Femur (tissue), 1 donor: ENCODE measurements at regions not wholly inside any gene's neighbourhood (a gene's known extent, or its start where the extent isn't known, plus 50 kb on each side); places are given as distances from the start of the nearest gene placed in this dataset.

Experiments used
- DNase-seq: peaks from one replicate; pipeline ENCODE4 v3.0.0-alpha.2; 2017

DNA sequence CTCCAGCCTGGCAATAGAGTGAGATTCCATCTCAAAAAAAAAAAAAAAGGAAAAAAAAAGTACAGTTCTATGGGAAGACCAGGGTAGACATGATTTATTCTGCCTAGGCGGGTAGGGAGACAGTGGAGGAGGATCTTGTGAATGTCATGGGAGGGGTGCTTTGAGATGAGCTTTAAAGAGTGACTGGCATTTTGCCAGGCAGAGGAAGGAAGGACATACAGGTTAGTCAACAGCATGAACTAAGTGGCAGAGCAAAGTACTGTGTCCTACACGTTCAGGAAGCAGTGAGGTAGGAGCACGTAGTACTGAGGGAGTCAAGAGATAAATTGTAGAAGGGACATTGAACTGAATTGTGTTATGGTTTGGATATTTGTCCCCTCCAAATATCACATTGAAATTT lies 451.5 kb downstream of the TOX3 start:
- no peak for DNase-seq

DNA sequence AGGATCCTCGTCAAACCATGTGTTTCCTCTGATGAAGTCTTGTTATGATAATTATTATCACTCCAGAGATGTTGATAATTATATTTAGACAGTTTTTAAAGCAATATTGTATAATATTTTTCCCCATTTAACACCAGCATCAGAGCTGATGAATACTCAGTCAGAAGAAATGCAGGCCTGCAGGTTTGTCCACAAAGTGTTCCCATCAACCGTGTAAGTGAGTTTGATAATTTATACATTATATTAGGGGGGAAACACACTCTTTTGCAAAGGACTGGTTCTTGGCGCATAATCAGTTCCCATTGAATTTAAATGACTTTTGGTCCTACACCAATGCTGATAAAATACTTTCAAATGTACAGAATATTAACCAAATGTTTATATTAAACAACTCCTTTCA lies 454.8 kb downstream of the TOX3 start:
- no peak for DNase-seq

DNA sequence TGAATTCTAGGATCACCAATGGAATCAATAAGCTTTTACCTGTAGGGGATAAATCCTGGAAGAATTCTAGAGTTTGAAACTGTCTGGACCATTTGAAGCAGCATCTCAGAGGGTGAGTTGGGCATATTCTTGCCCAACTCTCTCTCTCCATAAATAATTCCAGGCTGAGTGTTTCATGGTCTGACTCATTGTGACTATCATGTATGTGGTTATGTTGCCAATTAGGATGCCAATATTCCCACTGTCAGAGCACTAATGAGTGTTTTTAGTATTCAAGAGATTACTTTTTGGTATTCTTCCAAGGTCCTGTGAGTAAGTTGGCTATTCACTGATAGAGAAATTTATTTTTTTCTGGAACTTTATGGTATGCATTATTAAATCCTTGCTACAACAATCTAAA lies 456.9 kb downstream of the TOX3 start:
- DNase-seq: no peak

DNA sequence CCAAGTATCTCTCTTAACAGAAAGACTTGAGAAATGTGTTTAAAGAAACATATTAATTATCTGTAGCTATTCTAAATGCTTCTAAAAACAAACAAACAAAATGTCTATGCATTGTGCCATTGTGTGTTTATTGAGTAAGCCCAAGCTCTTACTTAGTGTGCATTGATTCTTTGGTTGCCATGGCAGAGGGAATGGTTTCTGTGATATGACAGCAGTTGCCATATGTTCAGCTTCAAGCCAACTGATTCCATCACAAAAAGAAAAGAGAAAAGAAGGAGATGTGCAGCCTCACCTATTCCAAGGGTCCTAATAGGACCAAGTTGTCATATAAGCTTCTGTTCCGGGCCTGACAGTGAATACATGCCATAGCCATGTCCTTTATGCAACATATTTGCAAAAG lies 457.5 kb downstream of the TOX3 start:
- DNase-seq: no peak

DNA sequence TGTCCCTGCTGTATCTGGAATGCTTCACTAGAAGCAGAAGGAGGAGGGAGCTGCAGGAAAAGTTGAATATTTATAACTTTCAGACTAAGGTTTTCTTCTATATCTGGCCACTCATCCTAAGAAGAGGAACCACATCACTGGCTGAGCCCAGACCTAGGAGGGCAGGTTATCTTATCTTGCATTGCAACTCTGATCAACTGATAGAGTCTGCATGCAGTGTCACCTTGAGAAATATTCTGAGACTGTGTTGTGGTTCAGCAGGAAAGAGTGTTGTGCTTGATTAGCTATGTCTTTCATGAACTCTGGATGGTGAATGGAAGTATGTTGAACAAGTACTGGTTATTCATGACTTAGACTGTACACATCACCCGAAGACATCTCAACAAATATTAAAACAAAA lies 460.0 kb downstream of the TOX3 start:
- DNase-seq: no peak

DNA sequence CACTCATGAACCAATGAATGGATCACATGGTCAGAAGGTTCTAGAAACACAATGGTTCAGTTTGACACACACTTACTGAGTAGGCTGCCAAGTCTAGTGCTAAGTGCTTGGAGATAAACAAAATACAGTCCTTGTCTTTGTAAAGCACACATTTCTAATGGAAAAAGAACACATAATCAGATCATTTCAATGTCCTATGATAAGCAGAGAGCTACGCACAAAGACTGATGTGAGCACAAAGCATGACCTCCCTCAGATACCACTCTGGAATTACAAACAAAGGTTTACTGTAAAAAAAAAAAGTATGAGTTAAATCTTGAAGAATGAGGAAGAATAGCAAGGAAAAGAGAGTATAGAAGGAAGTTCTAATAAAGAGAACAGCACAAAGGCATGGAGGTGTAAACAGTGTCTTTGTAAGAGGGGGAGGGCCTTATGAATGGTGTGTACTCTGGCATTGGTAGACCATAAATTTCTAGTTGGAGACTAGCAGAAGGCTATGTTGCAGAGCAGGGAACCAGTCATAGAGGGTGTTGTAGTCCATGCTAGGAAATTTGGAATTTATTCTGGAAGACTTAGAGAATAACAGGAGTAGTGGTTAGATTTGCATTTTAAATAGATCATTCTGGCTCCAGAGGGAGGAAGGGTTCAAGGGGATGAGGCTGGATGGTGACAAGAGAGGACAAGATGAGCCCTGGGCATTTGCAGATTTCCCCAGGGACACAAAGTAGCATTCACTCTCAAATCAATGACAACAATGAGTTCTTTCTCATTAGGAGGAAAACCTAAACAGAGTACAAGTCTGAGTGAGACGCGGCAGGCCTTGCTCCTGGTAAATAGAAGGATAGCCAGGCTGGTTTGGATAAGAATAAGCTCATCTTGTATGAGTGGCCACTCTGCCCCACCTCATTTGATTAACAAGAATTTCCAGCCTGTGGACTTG lies 468.0 kb downstream of the TOX3 start:
- DNase-seq: no peak

DNA sequence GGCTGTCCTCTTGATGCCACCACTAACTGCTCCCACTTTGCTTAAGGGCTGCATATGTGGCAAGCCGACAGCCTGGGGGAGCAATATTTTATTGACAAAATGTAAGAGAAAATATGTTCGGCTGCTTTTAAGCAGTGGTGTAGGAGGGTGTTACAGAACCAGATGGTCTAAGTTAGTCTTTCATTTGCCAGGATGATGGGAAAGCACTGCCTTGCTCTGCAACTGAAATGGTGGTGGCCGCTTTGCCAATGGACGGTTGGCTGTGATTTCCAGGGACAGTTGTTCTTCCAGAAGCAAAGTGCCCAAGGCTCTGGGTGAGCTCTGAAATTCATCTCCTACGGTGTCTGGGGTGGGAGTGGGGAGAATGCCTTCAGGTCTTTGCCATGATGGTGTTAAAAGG lies 469.3 kb downstream of the TOX3 start:
- no peak for DNase-seq

DNA sequence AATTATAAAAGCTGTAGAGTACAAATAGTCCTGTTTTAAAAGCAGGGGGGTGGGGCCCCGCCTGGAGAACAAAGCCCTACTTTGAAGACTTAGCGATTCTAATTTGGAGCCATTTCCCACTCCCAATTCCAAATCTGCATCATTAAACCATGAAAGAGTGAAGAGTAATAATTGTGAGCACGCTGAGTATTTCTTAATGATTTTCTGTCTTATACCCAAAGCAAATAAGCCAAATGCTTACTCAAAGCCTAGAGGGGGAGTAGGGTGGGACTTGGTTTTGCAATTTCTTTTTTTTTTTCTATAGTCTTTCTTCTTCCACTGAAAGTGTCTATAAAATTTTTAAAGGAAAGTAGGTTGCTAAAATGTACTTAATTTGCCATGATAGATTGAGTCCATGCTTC lies 470.1 kb downstream of the TOX3 start:
- DNase-seq: no peak

DNA sequence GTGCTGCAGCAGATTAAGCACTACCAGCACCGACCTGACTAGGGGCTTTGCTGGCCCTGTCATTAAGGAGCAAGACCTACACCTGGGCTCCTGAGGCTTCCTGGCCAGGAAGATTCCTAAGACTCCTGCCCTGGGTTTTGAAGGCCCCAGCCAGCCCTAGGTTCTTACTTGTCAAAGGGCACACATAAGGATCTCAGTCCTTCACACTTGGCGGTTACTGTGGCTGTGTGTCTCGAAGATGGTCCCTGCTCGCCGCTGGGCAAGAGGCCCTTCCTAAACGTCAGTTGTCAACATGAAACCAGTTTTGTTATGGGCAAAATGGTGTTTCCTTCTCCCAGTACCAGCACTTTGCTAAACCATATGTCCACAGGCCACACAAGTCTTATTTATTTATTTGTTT lies 470.6 kb downstream of the TOX3 start:
- DNase-seq: no peak

DNA sequence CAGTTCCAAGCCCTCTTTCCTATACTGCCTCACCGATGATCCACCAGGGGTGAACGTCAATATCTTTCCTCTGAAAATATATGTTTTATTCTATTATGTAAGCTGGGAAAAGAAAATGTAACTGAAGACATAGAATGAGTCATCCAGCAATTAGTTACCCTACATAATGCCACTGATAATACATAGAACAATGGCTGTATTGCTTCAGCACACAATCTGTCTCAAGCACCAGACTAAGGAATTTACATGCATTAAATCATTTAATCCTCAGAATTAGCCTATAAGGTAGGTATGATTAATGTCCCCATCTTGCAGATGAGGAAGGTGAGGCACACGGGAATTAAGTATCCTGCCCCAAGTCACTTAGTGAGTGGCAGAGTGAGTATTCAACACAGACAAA lies 472.8 kb downstream of the TOX3 start:
- DNase-seq: no peak

DNA sequence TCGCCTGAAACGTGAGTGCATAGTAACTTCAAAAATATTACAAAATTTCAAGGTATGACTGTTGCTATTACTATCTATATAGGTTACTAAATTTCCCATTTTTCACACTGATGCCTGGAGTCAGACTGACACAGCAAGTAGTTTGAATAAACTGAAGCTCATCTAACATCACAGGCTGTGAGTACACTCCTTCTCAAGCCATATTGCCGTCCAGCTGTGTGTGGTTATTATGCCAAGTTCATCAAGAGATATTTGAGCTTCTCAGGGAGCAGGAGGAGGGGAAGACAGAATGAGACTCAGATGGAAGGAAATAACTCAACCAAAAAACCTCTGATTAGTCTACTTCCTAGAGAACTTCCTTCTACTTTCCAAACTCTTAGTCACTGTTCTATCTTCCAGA lies 473.9 kb downstream of the TOX3 start:
- no peak for DNase-seq

DNA sequence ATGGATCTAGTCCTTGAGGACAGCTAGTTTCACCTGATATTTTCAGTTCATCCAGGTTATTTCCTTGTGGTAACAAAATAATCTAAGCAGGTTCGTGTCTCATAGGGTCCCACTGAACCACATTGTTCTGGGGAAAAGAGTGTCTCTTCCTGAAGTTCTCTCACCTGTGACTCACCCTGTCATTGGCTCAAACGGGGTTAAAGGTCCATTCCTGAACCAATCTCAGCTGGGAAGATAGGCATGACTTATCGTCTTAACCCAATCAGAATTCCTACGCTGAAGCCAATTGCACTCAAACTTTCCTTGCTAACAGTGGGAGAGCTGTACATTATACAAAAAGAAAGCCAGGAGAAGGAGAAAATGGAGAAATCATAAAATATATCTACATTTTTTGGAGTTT lies 475.8 kb downstream of the TOX3 start:
- no peak for DNase-seq

DNA sequence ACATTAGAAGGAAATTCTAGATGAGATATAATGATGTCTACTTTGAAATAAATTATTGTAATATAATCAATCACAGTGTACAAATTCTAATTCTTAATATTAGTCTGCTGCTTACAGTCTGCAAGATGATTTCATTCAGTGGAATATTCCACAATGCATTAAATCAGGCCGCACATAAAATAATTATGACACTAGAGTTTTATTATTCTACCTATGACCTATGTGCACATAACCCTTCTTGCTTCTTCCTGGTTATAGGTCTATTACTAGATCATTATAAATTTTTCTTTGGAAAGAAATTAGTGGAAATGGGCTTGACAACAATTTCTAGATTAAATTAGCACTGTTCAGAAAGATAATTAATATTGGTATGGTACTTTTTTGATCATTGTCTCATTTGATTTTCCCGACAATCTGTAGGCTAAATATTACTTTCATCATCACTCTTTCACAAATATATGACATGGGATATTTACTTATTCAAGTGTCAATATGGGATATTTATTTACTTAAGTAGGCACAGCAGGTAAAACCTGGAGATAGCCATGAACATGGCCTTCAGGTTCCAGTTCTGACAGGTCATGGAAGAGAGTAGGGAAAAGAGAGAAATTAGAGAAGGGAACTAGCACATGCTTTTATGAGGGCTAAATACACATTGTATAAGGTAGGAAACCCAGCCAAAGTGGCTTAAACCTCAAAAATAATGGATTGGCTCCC lies 476.4 kb downstream of the TOX3 start:
- DNase-seq: no peak

DNA sequence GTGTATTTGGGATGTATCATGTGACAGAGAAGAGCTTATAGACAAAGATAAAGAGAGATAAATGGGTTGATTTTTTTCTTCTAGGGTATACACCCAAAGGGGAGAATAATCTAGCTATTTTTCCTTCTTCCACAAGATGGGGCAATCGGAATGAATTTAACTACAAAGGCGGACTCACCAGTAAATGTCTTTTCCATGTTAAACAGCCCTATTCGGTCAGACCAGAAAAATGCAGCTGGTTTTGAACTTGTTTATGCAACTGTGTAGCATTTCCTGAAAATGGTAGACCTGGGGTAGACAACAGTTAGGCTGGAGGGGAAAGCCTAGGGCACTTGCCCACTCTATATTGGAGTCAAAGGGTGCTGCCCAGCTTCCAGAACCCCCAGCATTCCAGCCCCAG lies 477.1 kb downstream of the TOX3 start:
- DNase-seq: no peak

DNA sequence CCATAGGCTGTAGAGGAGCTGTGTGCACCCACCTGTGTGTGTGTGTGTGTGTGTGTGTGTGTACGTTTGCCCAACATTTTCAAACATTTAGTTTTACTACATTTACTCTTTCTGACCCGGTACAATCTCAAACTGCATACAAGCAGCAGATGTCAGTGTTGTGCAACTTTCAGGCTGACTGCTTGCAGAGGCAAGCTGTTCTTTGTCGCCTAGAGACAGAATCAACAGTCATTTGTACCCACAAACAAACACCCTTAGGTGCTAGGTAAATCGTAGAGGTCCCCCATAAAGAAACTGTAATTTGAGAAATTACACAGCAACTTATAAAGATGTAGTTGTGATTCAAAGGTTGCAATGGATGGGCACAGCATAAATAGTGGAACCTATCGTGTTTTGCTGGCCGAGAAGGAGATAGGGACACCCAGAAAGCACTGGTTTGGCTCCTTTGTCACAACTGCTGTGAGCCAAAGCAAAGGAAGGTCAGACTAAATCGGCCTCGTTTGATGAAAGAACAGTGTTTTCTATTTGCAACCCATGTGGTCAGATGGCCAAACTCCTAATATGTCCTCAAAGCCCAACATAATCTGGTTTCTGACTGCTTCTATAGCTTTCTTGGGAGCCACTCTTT lies 478.4 kb downstream of the TOX3 start:
- DNase-seq: peak; percentile 47

DNA sequence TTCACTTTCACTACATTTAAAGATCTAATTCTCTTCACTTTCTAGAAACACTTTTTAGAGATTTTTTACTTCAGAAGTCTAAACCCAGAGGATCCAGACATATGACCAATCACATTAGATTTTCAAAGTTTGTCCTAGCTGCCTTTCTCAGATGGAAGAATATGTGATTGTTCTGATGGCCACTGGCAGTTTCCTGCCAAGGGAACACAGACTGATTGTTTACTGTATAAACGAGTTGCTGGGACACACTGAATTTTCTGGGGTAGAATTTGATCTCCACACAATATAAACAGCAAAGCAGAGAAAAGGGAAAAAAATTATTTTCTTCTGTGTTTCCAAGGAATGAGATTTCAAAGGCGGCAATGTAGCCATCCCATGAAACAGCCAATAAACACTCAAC lies 480.0 kb downstream of the TOX3 start:
- no peak for DNase-seq

DNA sequence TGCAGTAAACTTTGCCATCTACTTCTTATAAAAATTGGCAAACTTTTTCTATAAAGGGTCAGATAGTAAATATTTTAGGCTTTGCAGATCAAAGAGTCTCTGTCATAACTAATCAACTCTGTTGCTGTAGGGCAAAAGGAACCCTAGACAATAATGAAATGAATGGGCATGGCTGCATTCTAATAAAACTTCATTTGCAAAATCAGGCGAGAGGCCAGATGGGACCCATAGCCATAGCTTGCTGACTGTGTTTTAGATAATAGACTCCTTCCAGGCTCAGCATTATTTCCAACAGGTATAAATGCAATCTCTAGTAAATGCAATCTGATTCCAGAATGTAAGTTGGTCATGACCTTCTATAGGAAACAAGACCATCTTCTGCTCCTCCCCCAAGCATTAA lies 490.7 kb downstream of the TOX3 start:
- DNase-seq: no peak

DNA sequence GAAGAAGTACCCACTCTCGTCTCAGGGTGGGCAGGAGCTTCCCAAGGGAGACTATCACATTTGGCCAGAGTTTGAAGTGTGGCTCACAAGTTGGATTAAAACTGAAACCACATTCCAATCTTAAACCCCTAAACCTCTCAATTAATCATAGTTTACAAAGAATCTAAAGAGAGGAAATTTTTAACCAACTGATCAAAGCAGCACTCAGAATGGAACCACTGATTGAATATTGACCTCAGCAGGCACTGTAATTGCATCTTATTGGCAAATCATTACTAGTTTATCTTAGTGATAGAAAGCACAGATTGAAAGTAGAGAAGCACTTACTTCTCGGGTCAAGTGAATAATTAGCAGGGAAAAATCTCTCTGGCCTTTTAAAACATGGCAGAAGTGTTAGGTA lies 491.6 kb downstream of the TOX3 start:
- no peak for DNase-seq

DNA sequence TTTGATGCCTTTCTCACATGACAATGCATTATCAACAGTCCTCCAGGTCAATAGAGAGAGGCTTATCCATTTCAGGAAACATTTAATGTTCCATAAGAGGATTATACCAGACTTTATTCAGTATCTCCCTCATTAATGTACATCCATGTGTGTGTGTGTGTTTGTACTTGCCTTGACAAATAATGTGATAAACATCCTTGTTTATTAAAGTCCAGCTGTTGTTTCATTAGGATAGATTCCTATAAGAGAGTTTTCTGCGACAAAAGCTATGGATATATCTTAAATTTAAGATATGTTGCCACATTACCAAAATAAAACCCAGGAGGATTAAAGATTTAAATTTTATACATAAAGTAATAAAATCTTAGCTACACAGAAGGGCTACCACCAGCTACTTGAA lies 492.6 kb downstream of the TOX3 start:
- DNase-seq: no peak

DNA sequence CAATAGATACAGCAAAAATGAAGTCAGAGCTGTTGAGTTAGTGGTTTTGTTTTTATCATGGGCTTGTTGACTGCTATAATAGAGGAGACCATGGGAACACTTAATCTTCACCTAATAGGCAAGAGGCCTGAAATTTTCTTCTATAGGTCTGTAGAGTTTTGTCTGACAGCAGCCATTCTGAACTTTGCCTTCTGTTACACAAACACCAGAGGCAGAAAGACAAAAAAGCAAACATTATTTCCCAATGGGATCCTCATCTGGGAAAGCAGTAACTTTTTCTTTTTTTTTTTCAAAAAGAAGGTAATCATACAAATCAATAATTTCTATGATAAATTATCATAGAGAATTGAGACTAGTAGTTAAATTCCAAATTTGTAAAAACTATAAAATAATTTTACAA lies 494.1 kb downstream of the TOX3 start:
- no peak for DNase-seq

DNA sequence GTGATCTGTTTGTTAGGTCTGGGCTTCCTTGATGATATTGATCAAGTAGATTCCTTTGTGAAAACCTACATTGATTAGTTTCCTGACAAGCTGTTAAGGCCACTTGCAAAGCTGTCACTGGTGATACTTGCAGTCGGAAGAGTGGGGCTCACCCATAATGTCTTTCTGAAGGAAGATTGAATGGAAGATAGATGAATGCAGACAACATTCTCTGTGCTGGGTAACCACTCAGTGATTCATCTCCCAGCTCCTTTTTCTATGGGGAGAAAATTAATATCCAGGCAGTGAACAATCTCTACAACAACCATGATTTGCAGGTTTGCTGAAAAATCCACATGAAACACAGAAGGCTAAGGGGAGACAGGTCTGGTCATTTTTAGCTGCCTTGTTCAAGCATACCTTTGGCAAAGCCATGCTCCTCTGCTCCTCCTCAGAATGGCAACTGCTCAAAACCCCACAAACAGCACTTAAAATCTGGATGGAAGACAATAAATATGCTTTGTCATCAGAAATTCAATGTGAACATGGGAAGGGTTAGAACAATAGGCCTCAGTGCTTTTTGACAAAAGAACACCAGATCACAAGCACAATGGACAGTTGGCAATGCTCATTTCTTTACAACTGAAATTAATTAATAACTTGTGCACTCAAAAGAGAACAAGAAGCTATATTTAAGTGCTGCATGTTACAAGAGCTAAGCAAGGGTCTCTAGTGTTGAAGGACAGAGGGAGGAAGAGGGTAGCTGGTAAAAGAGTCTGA lies 495.4 kb downstream of the TOX3 start:
- DNase-seq: no peak

DNA sequence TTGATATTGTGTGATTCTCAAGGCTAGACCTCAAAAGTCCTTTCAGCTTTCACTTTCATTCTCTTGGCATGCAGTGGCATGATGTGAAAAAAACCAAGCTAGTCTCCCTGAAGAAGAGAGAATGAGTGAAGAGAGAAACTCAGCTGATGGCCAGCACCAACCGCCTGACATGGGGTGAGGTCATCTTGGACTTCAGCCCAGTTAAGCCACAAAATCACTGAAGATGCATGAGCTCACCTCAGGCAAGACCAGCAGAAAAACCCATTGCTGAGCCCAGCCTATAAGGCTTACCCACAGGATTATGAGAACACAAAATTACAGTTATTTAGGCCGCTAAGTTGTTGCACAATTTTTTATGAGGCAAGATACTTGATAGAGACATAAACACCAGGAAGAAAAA lies 496.5 kb downstream of the TOX3 start:
- no peak for DNase-seq

DNA sequence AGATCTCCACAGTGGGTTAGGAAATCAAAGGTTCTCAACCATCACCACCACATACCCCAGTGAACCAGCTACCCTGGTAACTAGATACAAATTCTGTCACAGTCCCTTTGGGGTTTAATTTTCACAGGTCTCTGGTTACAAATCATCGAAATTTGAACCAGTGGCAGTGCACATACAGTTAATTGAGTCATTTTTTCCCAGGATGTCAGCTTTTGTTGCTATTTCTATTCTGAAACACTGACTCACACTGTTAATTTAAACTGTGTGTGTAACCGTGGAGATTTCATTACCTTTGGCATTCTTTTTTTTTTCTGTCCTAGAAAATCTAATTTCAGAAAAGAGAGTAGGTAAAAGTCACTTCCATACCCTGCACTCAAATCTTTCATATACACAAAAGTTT lies 511.5 kb downstream of the TOX3 start:
- no peak for DNase-seq
